HL-60 (cell line): ENCODE measurements at regions not wholly inside any gene's neighbourhood (a gene's known extent, or its start where the extent isn't known, plus 50 kb on each side); places are given as distances from the start of the nearest gene placed in this dataset.

Source experiments
- DNase-seq, 2 experiments: peaks; one replicate each; pipeline ENCODE4 v3.0.0-alpha.2; 2010 to 2020; ENCODE audit warnings: low read depth in 1 of 2, low spot score in 1 of 2
- H3K27ac ChIP-seq: fragments of 250-450 bp; sonication (Bioruptor Pico); replicated peaks from 2 replicates; pipeline ENCODE4 v1.5.1; 2020; ENCODE audit warnings: mild to moderate bottlenecking, moderate library complexity
- H3K27me3 ChIP-seq: fragments of 250-450 bp; sonication (Bioruptor Pico); 2 replicates; pipeline ENCODE4 v1.5.1; 2021; ENCODE audit warnings: mild to moderate bottlenecking, moderate library complexity; ENCODE audit not compliant: insufficient read depth, poor library complexity, severe bottlenecking
- H3K4me3 ChIP-seq: replicated peaks from 2 replicates; pipeline ENCODE4 v1.5.1; 2011; ENCODE audit warnings: mild to moderate bottlenecking, control low read depth, low read length; ENCODE audit not compliant: insufficient read depth
- GABPA ChIP-seq: IDR thresholded peaks from 2 replicates; pipeline ENCODE4 v1.6.1; 2012; ENCODE audit warnings: low read depth
- POLR2AphosphoS5 ChIP-seq: IDR thresholded peaks from 2 replicates; pipeline ENCODE4 v1.6.1; 2012; ENCODE audit warnings: low read depth
- SPI1 ChIP-seq: IDR thresholded peaks from 2 replicates; pipeline ENCODE4 v1.6.1; 2012; ENCODE audit warnings: low read depth, mild to moderate bottlenecking, borderline replicate concordance
- TF ChIP-seq, protein P1 (sequence below): IDR thresholded peaks from one replicate; pipeline ENCODE4 v1.5.1; 2011; ENCODE audit warnings: low read length, control low read depth, inconsistent platforms; ENCODE audit not compliant: insufficient read depth
- TF ChIP-seq, protein P2 (sequence below): IDR thresholded peaks from 2 replicates; pipeline ENCODE4 v1.6.1; 2012; ENCODE audit warnings: low read depth; ENCODE audit not compliant: insufficient replicate concordance

DNA sequence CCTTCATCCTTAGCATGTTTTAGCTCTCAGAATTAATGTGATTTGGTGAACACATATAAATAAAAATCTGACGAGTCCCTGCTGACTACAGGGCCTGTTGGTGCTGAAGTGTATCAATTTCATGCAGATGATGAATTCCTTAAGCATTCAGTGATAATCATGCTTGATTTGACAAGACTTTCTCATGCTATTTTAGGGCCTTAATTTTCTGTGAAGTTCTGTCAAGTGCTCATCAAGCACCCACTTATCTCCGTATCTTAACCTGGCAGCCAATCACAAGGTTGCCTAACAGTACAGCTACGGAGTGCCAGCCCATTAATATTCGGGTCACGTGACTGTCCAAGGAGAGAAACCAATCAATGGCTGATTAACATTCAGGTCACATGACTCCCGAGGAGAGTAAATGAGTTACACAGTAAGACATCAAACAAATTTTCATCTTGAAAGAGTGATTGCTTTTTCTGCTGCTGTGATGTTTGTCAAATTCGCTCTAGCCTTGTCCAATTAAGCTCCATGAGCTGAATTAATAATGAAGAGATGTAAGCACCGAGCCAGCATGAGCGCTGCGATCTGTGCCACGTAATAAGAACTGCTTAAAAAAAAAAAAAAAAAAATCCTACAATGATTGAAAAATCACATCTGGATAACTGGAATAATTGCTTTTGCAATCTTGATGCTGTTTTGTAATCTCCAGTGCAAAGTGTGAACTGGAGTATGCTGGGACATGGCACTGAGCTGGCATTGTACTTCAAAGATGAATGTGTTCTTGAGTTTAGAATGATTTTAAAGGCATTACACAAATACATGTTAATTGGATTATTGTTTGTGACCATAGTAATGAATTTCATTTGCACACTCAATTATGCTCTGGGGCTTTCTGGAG, 104.3 kb upstream of the SPATA31D4 start:
- TF ChIP-seq GABPA (no peak), POLR2AphosphoS5 (no peak), SPI1 (no peak)
- TF ChIP-seq, protein P1, sequence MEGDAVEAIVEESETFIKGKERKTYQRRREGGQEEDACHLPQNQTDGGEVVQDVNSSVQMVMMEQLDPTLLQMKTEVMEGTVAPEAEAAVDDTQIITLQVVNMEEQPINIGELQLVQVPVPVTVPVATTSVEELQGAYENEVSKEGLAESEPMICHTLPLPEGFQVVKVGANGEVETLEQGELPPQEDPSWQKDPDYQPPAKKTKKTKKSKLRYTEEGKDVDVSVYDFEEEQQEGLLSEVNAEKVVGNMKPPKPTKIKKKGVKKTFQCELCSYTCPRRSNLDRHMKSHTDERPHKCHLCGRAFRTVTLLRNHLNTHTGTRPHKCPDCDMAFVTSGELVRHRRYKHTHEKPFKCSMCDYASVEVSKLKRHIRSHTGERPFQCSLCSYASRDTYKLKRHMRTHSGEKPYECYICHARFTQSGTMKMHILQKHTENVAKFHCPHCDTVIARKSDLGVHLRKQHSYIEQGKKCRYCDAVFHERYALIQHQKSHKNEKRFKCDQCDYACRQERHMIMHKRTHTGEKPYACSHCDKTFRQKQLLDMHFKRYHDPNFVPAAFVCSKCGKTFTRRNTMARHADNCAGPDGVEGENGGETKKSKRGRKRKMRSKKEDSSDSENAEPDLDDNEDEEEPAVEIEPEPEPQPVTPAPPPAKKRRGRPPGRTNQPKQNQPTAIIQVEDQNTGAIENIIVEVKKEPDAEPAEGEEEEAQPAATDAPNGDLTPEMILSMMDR: no peak
- TF ChIP-seq, protein P2, sequence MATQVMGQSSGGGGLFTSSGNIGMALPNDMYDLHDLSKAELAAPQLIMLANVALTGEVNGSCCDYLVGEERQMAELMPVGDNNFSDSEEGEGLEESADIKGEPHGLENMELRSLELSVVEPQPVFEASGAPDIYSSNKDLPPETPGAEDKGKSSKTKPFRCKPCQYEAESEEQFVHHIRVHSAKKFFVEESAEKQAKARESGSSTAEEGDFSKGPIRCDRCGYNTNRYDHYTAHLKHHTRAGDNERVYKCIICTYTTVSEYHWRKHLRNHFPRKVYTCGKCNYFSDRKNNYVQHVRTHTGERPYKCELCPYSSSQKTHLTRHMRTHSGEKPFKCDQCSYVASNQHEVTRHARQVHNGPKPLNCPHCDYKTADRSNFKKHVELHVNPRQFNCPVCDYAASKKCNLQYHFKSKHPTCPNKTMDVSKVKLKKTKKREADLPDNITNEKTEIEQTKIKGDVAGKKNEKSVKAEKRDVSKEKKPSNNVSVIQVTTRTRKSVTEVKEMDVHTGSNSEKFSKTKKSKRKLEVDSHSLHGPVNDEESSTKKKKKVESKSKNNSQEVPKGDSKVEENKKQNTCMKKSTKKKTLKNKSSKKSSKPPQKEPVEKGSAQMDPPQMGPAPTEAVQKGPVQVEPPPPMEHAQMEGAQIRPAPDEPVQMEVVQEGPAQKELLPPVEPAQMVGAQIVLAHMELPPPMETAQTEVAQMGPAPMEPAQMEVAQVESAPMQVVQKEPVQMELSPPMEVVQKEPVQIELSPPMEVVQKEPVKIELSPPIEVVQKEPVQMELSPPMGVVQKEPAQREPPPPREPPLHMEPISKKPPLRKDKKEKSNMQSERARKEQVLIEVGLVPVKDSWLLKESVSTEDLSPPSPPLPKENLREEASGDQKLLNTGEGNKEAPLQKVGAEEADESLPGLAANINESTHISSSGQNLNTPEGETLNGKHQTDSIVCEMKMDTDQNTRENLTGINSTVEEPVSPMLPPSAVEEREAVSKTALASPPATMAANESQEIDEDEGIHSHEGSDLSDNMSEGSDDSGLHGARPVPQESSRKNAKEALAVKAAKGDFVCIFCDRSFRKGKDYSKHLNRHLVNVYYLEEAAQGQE: no peak
- H3K4me3 ChIP-seq: no peak overlapping the region
- H3K27me3 ChIP-seq: no peaks in the 10 kb centered on the region
- no peak overlapping the region for H3K27ac ChIP-seq
- no peak for DNase-seq

DNA sequence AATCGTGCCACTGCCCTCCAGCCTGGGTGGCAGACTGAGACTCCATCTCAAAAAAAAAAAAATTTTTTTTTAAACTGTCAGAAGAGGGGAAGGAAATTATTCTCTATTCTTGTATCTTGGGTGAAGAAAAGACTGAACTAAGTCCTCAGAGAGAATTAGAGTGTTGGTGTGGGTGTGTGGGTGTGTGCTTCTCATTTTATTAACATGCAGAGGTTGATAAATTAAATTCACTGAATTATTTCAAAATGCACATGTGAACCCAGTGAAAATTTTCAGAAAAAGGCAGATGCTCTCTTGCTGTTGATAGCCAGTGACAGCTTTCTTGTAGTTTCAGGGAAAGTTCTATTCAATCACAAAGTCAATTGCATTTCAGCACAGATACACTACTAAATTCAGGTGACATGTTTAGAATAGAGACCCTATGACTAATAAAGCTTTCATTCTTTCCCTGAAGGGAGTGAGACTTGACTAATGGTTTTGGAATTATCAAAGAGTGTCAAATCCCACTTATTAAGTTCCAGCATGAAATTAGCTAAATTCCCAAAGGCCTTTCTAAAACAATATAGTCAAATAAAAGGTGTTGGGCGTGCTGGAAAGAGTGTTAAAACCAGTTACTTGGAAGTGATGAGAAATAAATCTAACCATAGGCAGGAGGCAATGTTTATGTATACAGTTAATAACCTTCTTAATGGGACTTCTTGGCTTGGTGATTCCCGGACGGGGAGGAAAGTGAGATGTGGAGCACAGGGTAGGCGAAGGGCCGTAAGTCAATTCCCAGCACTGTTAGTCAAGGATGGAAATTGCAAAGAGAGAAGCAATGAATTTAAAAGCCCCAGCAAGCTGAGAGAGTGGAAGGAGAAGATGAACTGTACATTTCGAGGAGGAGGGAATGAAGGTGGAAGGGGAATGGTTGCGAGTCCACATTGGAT, 103.2 kb upstream of the SPATA31D4 start:
- no peak for DNase-seq
- Histone ChIP-seq H3K4me3 (no peak overlapping the region), H3K27me3 (no peaks in the 10 kb centered on the region), H3K27ac (no peak overlapping the region)
- TF ChIP-seq SPI1: no peak
- TF ChIP-seq, protein P2: no peak
- TF ChIP-seq POLR2AphosphoS5: no peak
- TF ChIP-seq, protein P1: no peak
- no peak for TF ChIP-seq GABPA

DNA sequence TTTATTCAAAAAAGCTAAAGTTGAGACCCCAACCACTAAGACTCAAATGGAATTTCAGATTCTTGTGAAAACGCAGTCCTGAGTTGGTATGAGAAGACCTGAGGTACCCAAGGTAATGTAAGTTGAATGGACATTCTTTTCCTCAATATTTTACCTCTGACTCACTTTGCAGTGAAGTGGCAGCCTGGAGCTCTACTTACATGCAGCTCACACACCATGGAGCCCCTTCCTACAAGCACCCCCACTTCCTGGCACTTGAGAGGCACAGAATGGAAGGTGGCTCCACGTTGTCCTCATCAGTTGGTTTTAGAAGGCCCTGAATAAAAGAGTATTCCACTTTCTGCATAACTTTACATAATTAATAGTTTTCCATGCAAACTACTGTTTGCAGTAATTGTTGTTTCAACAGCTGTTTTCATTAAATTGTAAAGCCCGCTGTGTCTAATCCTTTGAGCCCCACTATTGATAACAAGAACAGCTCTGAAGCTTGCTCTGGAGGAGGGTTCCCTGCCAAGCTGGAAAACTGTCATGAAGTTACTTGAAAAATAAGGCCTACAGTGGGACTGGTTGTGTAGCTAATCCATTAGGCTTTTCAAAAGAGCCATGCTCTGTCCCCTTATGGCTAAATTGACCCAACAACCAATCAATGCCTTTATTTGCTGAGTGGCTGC, 102.2 kb upstream of the SPATA31D4 start:
- Histone ChIP-seq H3K27ac (no peak overlapping the region), H3K27me3 (no peaks in the 10 kb centered on the region), H3K4me3 (no peak overlapping the region)
- TF ChIP-seq SPI1: no peak
- TF ChIP-seq, protein P1: no peak
- no peak for DNase-seq
